Activated CD4-positive, alpha-beta T cell treated with anti-CD3 and anti-CD28 coated beads, Interleukin-2, amount 10 ng/mL, durations not matched to agents 24 days and 14 days (primary cell): ENCODE measurements at regions not wholly inside any gene's neighbourhood (a gene's known extent, or its start where the extent isn't known, plus 50 kb on each side); places are given as distances from the start of the nearest gene placed in this dataset.

Source experiments
- DNase-seq: peaks from one replicate; pipeline ENCODE4 v3.0.0; 2022
- H3K27ac Mint-ChIP-seq: one replicate; pipeline ENCODE4 v1.8.0; 2022; ENCODE audit warnings: mild to moderate bottlenecking, mixed read lengths
- H3K27me3 Mint-ChIP-seq: one replicate; pipeline ENCODE4 v1.8.0; 2022; ENCODE audit warnings: mixed read lengths
- H3K36me3 Mint-ChIP-seq: one replicate; pipeline ENCODE4 v1.8.0; 2022; ENCODE audit warnings: low read depth, mild to moderate bottlenecking, mixed read lengths
- H3K4me1 Mint-ChIP-seq: one replicate; pipeline ENCODE4 v1.8.0; 2021; ENCODE audit warnings: mixed read lengths
- H3K4me3 Mint-ChIP-seq: one replicate; pipeline ENCODE4 v1.8.0; 2022; ENCODE audit warnings: mild to moderate bottlenecking, moderate library complexity, mixed read lengths
- H3K9me3 Mint-ChIP-seq: one replicate; pipeline ENCODE4 v1.8.0; 2021; ENCODE audit warnings: mixed read lengths
- intact Hi-C: fragments of 100-400 bp; cut with micrococcal nuclease; formaldehyde crosslinking; loops from one replicate; pipeline ENCODE4 v1.15.1; 2023

GRCh38 chr5:125612181-125612721 is 811.0 kb upstream of the GRAMD2B start:
- no peaks in the 10 kb centered on the region for H3K36me3 Mint-ChIP-seq
- no peaks in the 10 kb centered on the region for H3K4me1 Mint-ChIP-seq
- H3K27ac Mint-ChIP-seq = no peak overlapping the region
- DNase-seq = no peak
- H3K9me3 Mint-ChIP-seq = no peaks in the 10 kb centered on the region
- intact Hi-C loops = no loop called here
- no peaks in the 10 kb centered on the region for H3K27me3 Mint-ChIP-seq
- H3K4me3 Mint-ChIP-seq = no peak overlapping the region

- H3K27ac Mint-ChIP-seq = no peak overlapping the region
- no peaks in the 10 kb centered on the region for H3K36me3 Mint-ChIP-seq
- H3K4me3 Mint-ChIP-seq = no peak overlapping the region
- H3K27me3 Mint-ChIP-seq = no peaks in the 10 kb centered on the region
- DNase-seq = no peak
- H3K9me3 Mint-ChIP-seq = no peaks in the 10 kb centered on the region
- intact Hi-C loops = no loop called here
- H3K4me1 Mint-ChIP-seq = no peaks in the 10 kb centered on the region
Measured at GRCh38 chr5:125612776-125613175, 810.4 kb upstream of the GRAMD2B start.

- intact Hi-C loops = no loop called here
- H3K4me3 Mint-ChIP-seq = no peak overlapping the region
- peaks cover 4% of the 10 kb centered on the region for H3K9me3 Mint-ChIP-seq
- H3K4me1 Mint-ChIP-seq = no peaks in the 10 kb centered on the region
- H3K27ac Mint-ChIP-seq = no peak overlapping the region
- no peak for DNase-seq
- no peaks in the 10 kb centered on the region for H3K36me3 Mint-ChIP-seq
- no peaks in the 10 kb centered on the region for H3K27me3 Mint-ChIP-seq
Measured at GRCh38 chr5:125630237-125630636, 793.0 kb upstream of the GRAMD2B start.

- intact Hi-C loops = no loop called here
- no peaks in the 10 kb centered on the region for H3K4me1 Mint-ChIP-seq
- no peaks in the 10 kb centered on the region for H3K36me3 Mint-ChIP-seq
- no peak overlapping the region for H3K27ac Mint-ChIP-seq
- no peaks in the 10 kb centered on the region for H3K27me3 Mint-ChIP-seq
- no peak overlapping the region for H3K4me3 Mint-ChIP-seq
- no peaks in the 10 kb centered on the region for H3K9me3 Mint-ChIP-seq
- DNase-seq = no peak
Measured at GRCh38 chr5:125633523-125633922, 789.7 kb upstream of the GRAMD2B start.

GRCh38 chr5:125634216-125634835 is 788.9 kb upstream of the GRAMD2B start:
- Mint-ChIP-seq H3K4me1 (no peaks in the 10 kb centered on the region), H3K27ac (no peak overlapping the region), H3K4me3 (no peak overlapping the region), H3K36me3 (no peaks in the 10 kb centered on the region), H3K27me3 (no peaks in the 10 kb centered on the region), H3K9me3 (no peaks in the 10 kb centered on the region)
- no peak for DNase-seq
- intact Hi-C loops = no loop called here

- H3K27ac Mint-ChIP-seq = no peak overlapping the region
- no peaks in the 10 kb centered on the region for H3K36me3 Mint-ChIP-seq
- peaks cover 7% of the 10 kb centered on the region for H3K9me3 Mint-ChIP-seq
- no peak overlapping the region for H3K4me3 Mint-ChIP-seq
- DNase-seq = no peak
- H3K27me3 Mint-ChIP-seq = no peaks in the 10 kb centered on the region
- intact Hi-C loops = no loop called here
- H3K4me1 Mint-ChIP-seq = no peaks in the 10 kb centered on the region
Measured at GRCh38 chr5:125639858-125640257, 783.4 kb upstream of the GRAMD2B start.

- H3K4me3 Mint-ChIP-seq = no peak overlapping the region
- no peak overlapping the region for H3K27ac Mint-ChIP-seq
- no peak for DNase-seq
- no peaks in the 10 kb centered on the region for H3K27me3 Mint-ChIP-seq
- intact Hi-C loops = no loop called here
- no peaks in the 10 kb centered on the region for H3K4me1 Mint-ChIP-seq
- H3K36me3 Mint-ChIP-seq = no peaks in the 10 kb centered on the region
- H3K9me3 Mint-ChIP-seq = peaks cover 4% of the 10 kb centered on the region
Measured at GRCh38 chr5:125652761-125653160, 770.4 kb upstream of the GRAMD2B start.

GRCh38 chr5:125654392-125654791 is 768.8 kb upstream of the GRAMD2B start:
- Mint-ChIP-seq H3K27me3 (no peaks in the 10 kb centered on the region), H3K4me3 (no peak overlapping the region), H3K27ac (no peak overlapping the region), H3K9me3 (peaks cover 4% of the 10 kb centered on the region), H3K4me1 (no peaks in the 10 kb centered on the region), H3K36me3 (no peaks in the 10 kb centered on the region)
- no peak for DNase-seq
- intact Hi-C loops = no loop called here

- H3K27me3 Mint-ChIP-seq = no peaks in the 10 kb centered on the region
- no peaks in the 10 kb centered on the region for H3K36me3 Mint-ChIP-seq
- H3K27ac Mint-ChIP-seq = no peak overlapping the region
- no peak overlapping the region for H3K4me3 Mint-ChIP-seq
- no peak for DNase-seq
- H3K9me3 Mint-ChIP-seq = peaks cover 4% of the 10 kb centered on the region
- intact Hi-C loops = no loop called here
- H3K4me1 Mint-ChIP-seq = no peaks in the 10 kb centered on the region
Measured at GRCh38 chr5:125655156-125655555, 768.1 kb upstream of the GRAMD2B start.

GRCh38 chr5:125657936-125658335 is 765.3 kb upstream of the GRAMD2B start:
- intact Hi-C loops = no loop called here
- Mint-ChIP-seq H3K4me3 (no peak overlapping the region), H3K27ac (no peak overlapping the region), H3K4me1 (no peaks in the 10 kb centered on the region), H3K9me3 (peaks cover 9% of the 10 kb centered on the region), H3K36me3 (no peaks in the 10 kb centered on the region), H3K27me3 (no peaks in the 10 kb centered on the region)
- no peak for DNase-seq

- no peaks in the 10 kb centered on the region for H3K36me3 Mint-ChIP-seq
- intact Hi-C loops = no loop called here
- DNase-seq = no peak
- no peak overlapping the region for H3K27ac Mint-ChIP-seq
- H3K4me1 Mint-ChIP-seq = no peaks in the 10 kb centered on the region
- H3K9me3 Mint-ChIP-seq = peaks cover 9% of the 10 kb centered on the region
- no peaks in the 10 kb centered on the region for H3K27me3 Mint-ChIP-seq
- H3K4me3 Mint-ChIP-seq = no peak overlapping the region
Measured at GRCh38 chr5:125659316-125660023, 763.7 kb upstream of the GRAMD2B start.

GRCh38 chr5:125660231-125660895 is 762.8 kb upstream of the GRAMD2B start:
- Mint-ChIP-seq H3K4me1 (no peaks in the 10 kb centered on the region), H3K27ac (no peak overlapping the region), H3K36me3 (no peaks in the 10 kb centered on the region), H3K9me3 (peaks cover 9% of the 10 kb centered on the region), H3K4me3 (no peak overlapping the region), H3K27me3 (no peaks in the 10 kb centered on the region)
- no peak for DNase-seq
- intact Hi-C loops = no loop called here

GRCh38 chr5:125661584-125661983 is 761.6 kb upstream of the GRAMD2B start:
- no peaks in the 10 kb centered on the region for H3K4me1 Mint-ChIP-seq
- H3K36me3 Mint-ChIP-seq = no peaks in the 10 kb centered on the region
- H3K4me3 Mint-ChIP-seq = no peak overlapping the region
- H3K27me3 Mint-ChIP-seq = no peaks in the 10 kb centered on the region
- DNase-seq = no peak
- no peak overlapping the region for H3K27ac Mint-ChIP-seq
- H3K9me3 Mint-ChIP-seq = peaks cover 15% of the 10 kb centered on the region
- intact Hi-C loops = no loop called here

GRCh38 chr5:125668884-125669283 is 754.3 kb upstream of the GRAMD2B start:
- H3K9me3 Mint-ChIP-seq = peaks cover 6% of the 10 kb centered on the region
- no peaks in the 10 kb centered on the region for H3K36me3 Mint-ChIP-seq
- H3K27me3 Mint-ChIP-seq = no peaks in the 10 kb centered on the region
- no peak overlapping the region for H3K4me3 Mint-ChIP-seq
- no peaks in the 10 kb centered on the region for H3K4me1 Mint-ChIP-seq
- no peak for DNase-seq
- intact Hi-C loops = no loop called here
- H3K27ac Mint-ChIP-seq = no peak overlapping the region
